ENCODE measurements at regions not wholly inside any gene's neighbourhood (a gene's known extent, or its start where the extent isn't known, plus 50 kb on each side); places are given as distances from the start of the nearest gene placed in this dataset.

- Mint-ChIP-seq H3K4me1 (peaks cover 51% of the 10 kb centered on the region), H3K4me3 (no peak overlapping the region), H3K9me3 (no peaks in the 10 kb centered on the region), H3K36me3 (no peaks in the 10 kb centered on the region), H3K27ac (peak overlapping the region; percentile 50), H3K27me3 (no peaks in the 10 kb centered on the region)
- no peak for ATAC-seq
These were observed 69.2 kb upstream of the PIM1 start for GRCh38 chr6:37100745-37101144.

- Mint-ChIP-seq H3K9me3 (no peaks in the 10 kb centered on the region), H3K27me3 (no peaks in the 10 kb centered on the region), H3K4me1 (peaks cover 53% of the 10 kb centered on the region), H3K27ac (peak overlapping the region; percentile 69), H3K4me3 (peak overlapping the region; percentile 74), H3K36me3 (no peaks in the 10 kb centered on the region)
- no peak for ATAC-seq
These were observed 68.0 kb upstream of the PIM1 start for GRCh38 chr6:37101991-37102298.

GRCh38 chr6:37102299-37103168, 67.4 kb upstream of the PIM1 start:
- Mint-ChIP-seq H3K27me3 (no peaks in the 10 kb centered on the region), H3K4me1 (peaks cover 53% of the 10 kb centered on the region), H3K9me3 (no peaks in the 10 kb centered on the region), H3K36me3 (no peaks in the 10 kb centered on the region), H3K4me3 (peak overlapping the region; percentile 74), H3K27ac (peak overlapping the region; percentile 69)
- ATAC-seq = peak; percentile 94

- ATAC-seq = peak; percentile 24
- Mint-ChIP-seq H3K27me3 (no peaks in the 10 kb centered on the region), H3K4me3 (peak overlapping the region; percentile 74)
These were observed 66.5 kb upstream of the PIM1 start for GRCh38 chr6:37103169-37104039.

GRCh38 chr6:37104824-37105147, 65.2 kb upstream of the PIM1 start:
- Mint-ChIP-seq H3K36me3 (no peaks in the 10 kb centered on the region), H3K27me3 (no peaks in the 10 kb centered on the region)

More at GRCh38 chr6:37103169-37104039, 66.5 kb upstream of the PIM1 start:
- Mint-ChIP-seq H3K36me3 (no peaks in the 10 kb centered on the region), H3K4me1 (peaks cover 52% of the 10 kb centered on the region), H3K9me3 (no peaks in the 10 kb centered on the region), H3K27ac (peak overlapping the region; percentile 69)

GRCh38 chr6:37105148-37106050, 64.6 kb upstream of the PIM1 start:
- peaks cover 48% of the 10 kb centered on the region for H3K4me1 Mint-ChIP-seq
- peak overlapping the region; percentile 38 for H3K27ac Mint-ChIP-seq
- H3K9me3 Mint-ChIP-seq = no peaks in the 10 kb centered on the region
- H3K4me3 Mint-ChIP-seq = no peak overlapping the region
- H3K27me3 Mint-ChIP-seq = no peaks in the 10 kb centered on the region
- H3K36me3 Mint-ChIP-seq = no peaks in the 10 kb centered on the region
- no peak for ATAC-seq

More at GRCh38 chr6:37104824-37105147, 65.2 kb upstream of the PIM1 start:
- Mint-ChIP-seq H3K4me3 (no peak overlapping the region), H3K9me3 (no peaks in the 10 kb centered on the region), H3K27ac (no peak overlapping the region), H3K4me1 (peaks cover 46% of the 10 kb centered on the region)
- ATAC-seq = no peak

- Mint-ChIP-seq H3K27ac (peak overlapping the region; percentile 38), H3K9me3 (no peaks in the 10 kb centered on the region), H3K27me3 (no peaks in the 10 kb centered on the region), H3K4me1 (peaks cover 47% of the 10 kb centered on the region), H3K4me3 (no peak overlapping the region), H3K36me3 (no peaks in the 10 kb centered on the region)
- no peak for ATAC-seq
These were observed 63.9 kb upstream of the PIM1 start for GRCh38 chr6:37106051-37106363.

- no peaks in the 10 kb centered on the region for H3K27me3 Mint-ChIP-seq
- H3K36me3 Mint-ChIP-seq = no peaks in the 10 kb centered on the region
- H3K27ac Mint-ChIP-seq = no peak overlapping the region
- H3K9me3 Mint-ChIP-seq = no peaks in the 10 kb centered on the region
- no peak for ATAC-seq
- no peak overlapping the region for H3K4me3 Mint-ChIP-seq
- H3K4me1 Mint-ChIP-seq = peaks cover 41% of the 10 kb centered on the region
These were observed 63.4 kb upstream of the PIM1 start for GRCh38 chr6:37106554-37106953.

- no peak overlapping the region for H3K27ac Mint-ChIP-seq
- no peak overlapping the region for H3K4me3 Mint-ChIP-seq
These were observed 62.9 kb upstream of the PIM1 start for GRCh38 chr6:37106982-37107491.

GRCh38 chr6:37109714-37110499, 60.0 kb upstream of the PIM1 start:
- Mint-ChIP-seq H3K9me3 (no peaks in the 10 kb centered on the region), H3K27ac (no peak overlapping the region), H3K36me3 (no peaks in the 10 kb centered on the region), H3K4me3 (no peak overlapping the region), H3K4me1 (peaks cover 14% of the 10 kb centered on the region), H3K27me3 (no peaks in the 10 kb centered on the region)
- ATAC-seq = no peak

More at GRCh38 chr6:37106982-37107491, 62.9 kb upstream of the PIM1 start:
- no peaks in the 10 kb centered on the region for H3K9me3 Mint-ChIP-seq
- no peak for ATAC-seq
- H3K27me3 Mint-ChIP-seq = no peaks in the 10 kb centered on the region
- peaks cover 36% of the 10 kb centered on the region for H3K4me1 Mint-ChIP-seq
- H3K36me3 Mint-ChIP-seq = no peaks in the 10 kb centered on the region

GRCh38 chr6:37110500-37111461, 59.2 kb upstream of the PIM1 start:
- Mint-ChIP-seq H3K27me3 (no peaks in the 10 kb centered on the region), H3K4me3 (no peak overlapping the region), H3K27ac (no peak overlapping the region), H3K9me3 (no peaks in the 10 kb centered on the region), H3K4me1 (peaks cover 9% of the 10 kb centered on the region), H3K36me3 (no peaks in the 10 kb centered on the region)
- peak; percentile 79 for ATAC-seq

GRCh38 chr6:37113976-37114375, 56.0 kb upstream of the PIM1 start:
- no peaks in the 10 kb centered on the region for H3K27me3 Mint-ChIP-seq
- no peaks in the 10 kb centered on the region for H3K36me3 Mint-ChIP-seq
- no peak overlapping the region for H3K4me3 Mint-ChIP-seq
- no peak overlapping the region for H3K27ac Mint-ChIP-seq
- no peak for ATAC-seq
- peaks cover 9% of the 10 kb centered on the region for H3K4me1 Mint-ChIP-seq
- no peaks in the 10 kb centered on the region for H3K9me3 Mint-ChIP-seq

GRCh38 chr6:37114612-37115011, 55.3 kb upstream of the PIM1 start:
- Mint-ChIP-seq H3K36me3 (no peaks in the 10 kb centered on the region), H3K27ac (no peak overlapping the region), H3K27me3 (no peaks in the 10 kb centered on the region), H3K4me1 (peaks cover 15% of the 10 kb centered on the region), H3K9me3 (no peaks in the 10 kb centered on the region), H3K4me3 (no peak overlapping the region)
- no peak for ATAC-seq
